Calu3 (cell line): ENCODE measurements at regions not wholly inside any gene's neighbourhood (a gene's known extent, or its start where the extent isn't known, plus 50 kb on each side); places are given as distances from the start of the nearest gene placed in this dataset.
"Not testable (repeated sequence)": the region's sequence is repeated elsewhere in the genome, so short reads cannot be mapped to it uniquely, and the experiment has no call there.

Experiments
- BruUV-seq: library from RNA; stranded (reverse); fragments of 400-500 nt; replicated peaks from 2 replicates; lab custom pipeline; 2021; lab: Mats Ljungman, UMichigan
- CTCF ChIA-PET: fragments of 300-600 bp; sonication (Branson Sonifier 250); formaldehyde crosslinking; loops from one replicate; lab custom pipeline; 2022; ENCODE audit warnings: antibody characterized with exemption; lab: Charles Lee
- DNase-seq: peaks from one replicate; pipeline ENCODE4 v3.0.0; 2022
- H3K27ac Mint-ChIP-seq: one replicate; pipeline ENCODE4 v1.8.0; 2022; ENCODE audit warnings: mixed read lengths; ENCODE audit not compliant: unreplicated experiment
- H3K27me3 Mint-ChIP-seq: one replicate; pipeline ENCODE4 v1.8.0; 2022; ENCODE audit warnings: mixed read lengths; ENCODE audit not compliant: unreplicated experiment
- H3K36me3 Mint-ChIP-seq: one replicate; pipeline ENCODE4 v1.8.0; 2022; ENCODE audit warnings: mild to moderate bottlenecking, moderate library complexity, mixed read lengths; ENCODE audit not compliant: insufficient read depth, unreplicated experiment
- H3K4me1 Mint-ChIP-seq: one replicate; pipeline ENCODE4 v1.8.0; 2022; ENCODE audit warnings: mild to moderate bottlenecking, low read depth, mixed read lengths; ENCODE audit not compliant: unreplicated experiment
- H3K4me3 Mint-ChIP-seq: one replicate; pipeline ENCODE4 v1.8.0; 2022; ENCODE audit warnings: mild to moderate bottlenecking, low read depth, moderate library complexity, mixed read lengths; ENCODE audit not compliant: unreplicated experiment
- H3K9me3 Mint-ChIP-seq: one replicate; pipeline ENCODE4 v1.8.0; 2022; ENCODE audit warnings: low read depth, mixed read lengths; ENCODE audit not compliant: unreplicated experiment
- CTCF ChIP-seq: fragments of 200-600 bp; IDR thresholded peaks from one replicate; pipeline ENCODE4 v1.8.0; 2022; ENCODE audit warnings: antibody characterized with exemption; ENCODE audit not compliant: unreplicated experiment
- intact Hi-C: fragments of 100-400 bp; cut with micrococcal nuclease; formaldehyde crosslinking; loops from one replicate; pipeline ENCODE4 v1.10.0; 2022; ENCODE audit not compliant: unreplicated experiment

GRCh38 chr10:37067576-37067975, 57.8 kb upstream of the ANKRD30A start:
- H3K27ac Mint-ChIP-seq, result no peak overlapping the region
- no peak overlapping the region for H3K4me3 Mint-ChIP-seq
- intact Hi-C loops, result no loop called here
- H3K27me3 Mint-ChIP-seq, result no peaks in the 10 kb centered on the region
- H3K36me3 Mint-ChIP-seq, result no peaks in the 10 kb centered on the region
- peak; percentile 16 for DNase-seq
- BruUV-seq, result no TSS peak
- no peak for TF ChIP-seq CTCF
- CTCF ChIA-PET, result interaction anchor here (0.9 kb wide), 1 partner anchor 8 kb away, joined by 4 read pairs; no protein-coding TSS in a partner anchor
- H3K4me1 Mint-ChIP-seq, result no peaks in the 10 kb centered on the region
- peaks cover 22% of the 10 kb centered on the region for H3K9me3 Mint-ChIP-seq

- H3K9me3 Mint-ChIP-seq, H3K4me3 Mint-ChIP-seq, intact Hi-C loops, BruUV-seq, CTCF ChIA-PET, H3K36me3 Mint-ChIP-seq, H3K27me3 Mint-ChIP-seq, H3K27ac Mint-ChIP-seq, DNase-seq, H3K4me1 Mint-ChIP-seq: not testable (repeated sequence)
Measured at GRCh38 chr10:37062296-37062695, 63.1 kb upstream of the ANKRD30A start.

GRCh38 chr10:37057261-37057660, 68.1 kb upstream of the ANKRD30A start:
- CTCF ChIA-PET, result no interaction called here
- Mint-ChIP-seq H3K36me3 (no peaks in the 10 kb centered on the region), H3K27me3 (no peaks in the 10 kb centered on the region), H3K27ac (no peak overlapping the region), H3K4me3 (no peak overlapping the region), H3K4me1 (no peaks in the 10 kb centered on the region), H3K9me3 (peaks cover 6% of the 10 kb centered on the region)
- DNase-seq, result no peak
- intact Hi-C loops, result no loop called here
- BruUV-seq, result no TSS peak
- TF ChIP-seq CTCF, result no peak

GRCh38 chr10:37053476-37053875, 71.9 kb upstream of the ANKRD30A start:
- Mint-ChIP-seq H3K36me3 (no peaks in the 10 kb centered on the region), H3K4me3 (no peak overlapping the region), H3K9me3 (peaks cover 15% of the 10 kb centered on the region), H3K27ac (no peak overlapping the region), H3K27me3 (no peaks in the 10 kb centered on the region), H3K4me1 (no peaks in the 10 kb centered on the region)
- DNase-seq, result no peak
- intact Hi-C loops, result no loop called here
- BruUV-seq, result no TSS peak
- no peak for TF ChIP-seq CTCF
- CTCF ChIA-PET, result no interaction called here

- CTCF ChIA-PET, BruUV-seq, H3K27me3 Mint-ChIP-seq: not testable (repeated sequence)
Measured at GRCh38 chr10:37049982-37050381, 75.4 kb upstream of the ANKRD30A start.

GRCh38 chr10:37044319-37044718, 81.1 kb upstream of the ANKRD30A start:
- intact Hi-C loops, H3K27me3 Mint-ChIP-seq, H3K27ac Mint-ChIP-seq, H3K4me3 Mint-ChIP-seq, H3K36me3 Mint-ChIP-seq, BruUV-seq, H3K4me1 Mint-ChIP-seq, DNase-seq, CTCF ChIA-PET: not testable (repeated sequence)
- peaks cover 14% of the 10 kb centered on the region for H3K9me3 Mint-ChIP-seq

More at GRCh38 chr10:37049982-37050381, 75.4 kb upstream of the ANKRD30A start:
- H3K4me1 Mint-ChIP-seq, H3K36me3 Mint-ChIP-seq, intact Hi-C loops, H3K27ac Mint-ChIP-seq, DNase-seq, H3K4me3 Mint-ChIP-seq: not testable (repeated sequence)
- peaks cover 24% of the 10 kb centered on the region for H3K9me3 Mint-ChIP-seq
